HEK293 (cell line): ENCODE measurements at regions not wholly inside any gene's neighbourhood (a gene's known extent, or its start where the extent isn't known, plus 50 kb on each side); places are given as distances from the start of the nearest gene placed in this dataset.

Source experiments
- CTCF ChIA-PET: fragments of 350-600 bp; formaldehyde crosslinking; extraction: SDS; loops from one replicate; lab custom pipeline; 2021; ENCODE audit warnings: antibody characterized with exemption; lab: Yijun Ruan, JAX
- POLR2A ChIA-PET: fragments of 300-600 bp; formaldehyde crosslinking; extraction: SDS; loops from one replicate; lab custom pipeline; 2020; ENCODE audit warnings: antibody characterized with exemption, inconsistent platforms; lab: Yijun Ruan, JAX
- H3K27ac ChIP-seq: fragments of 200-500 bp; sonication (Bioruptor generic); 2 replicates; pipeline ENCODE4 v1.5.1; 2014; ENCODE audit warnings: low read depth, low read length, control low read depth, inconsistent platforms; ENCODE audit errors: extremely low read depth
- H3K36me3 ChIP-seq, 2 experiments: fragments of 200-500 bp in 1 of 2; sonication (Bioruptor generic) in 1 of 2; 1 replicate in 1 of 2; 2 replicates in 1 of 2; pipeline ENCODE4 v1.5.1; 2014 to 2017; ENCODE audit warnings: inconsistent platforms in 2 of 2, low read length in 2 of 2; ENCODE audit not compliant: control insufficient read depth in 2 of 2, insufficient read depth in 1 of 2
- H3K4me1 ChIP-seq: fragments of 200-500 bp; sonication (Bioruptor generic); 2 replicates; pipeline ENCODE4 v1.5.1; 2014; ENCODE audit warnings: mild to moderate bottlenecking, low read length, inconsistent platforms; ENCODE audit not compliant: control insufficient read depth, insufficient read depth
- H3K4me3 ChIP-seq: 2 replicates; pipeline ENCODE4 v1.5.1; 2011; ENCODE audit warnings: low read depth, mild to moderate bottlenecking, control low read depth, low read length, moderate library complexity
- H3K9me3 ChIP-seq: fragments of 200-500 bp; sonication (Bioruptor generic); 2 replicates; pipeline ENCODE4 v1.5.1; 2014; ENCODE audit warnings: low read depth, low read length, inconsistent platforms; ENCODE audit not compliant: control insufficient read depth, insufficient read depth
- ATF2 ChIP-seq: fragments of 450-650 bp; formaldehyde crosslinking; IDR thresholded peaks from 2 replicates; pipeline ENCODE4 v1.5.1; 2016; ENCODE audit warnings: missing biosample characterization, missing genetic modification characterization, low read depth
- CTCF ChIP-seq: fragments of 450-650 bp; formaldehyde crosslinking; IDR thresholded peaks from 2 replicates; pipeline ENCODE4 v1.5.1; 2016; ENCODE audit warnings: missing biosample characterization, missing genetic modification characterization
- GFI1B ChIP-seq: fragments of 450-650 bp; formaldehyde crosslinking; IDR thresholded peaks from 2 replicates; pipeline ENCODE4 v1.5.1; 2016; ENCODE audit warnings: missing biosample characterization, missing genetic modification characterization
- GLIS2 ChIP-seq: fragments of 450-650 bp; formaldehyde crosslinking; IDR thresholded peaks from 2 replicates; pipeline ENCODE4 v1.5.1; 2016; ENCODE audit warnings: missing biosample characterization, missing genetic modification characterization
- KLF9 ChIP-seq: fragments of 450-650 bp; formaldehyde crosslinking; IDR thresholded peaks from 2 replicates; pipeline ENCODE4 v1.5.1; 2016; ENCODE audit warnings: missing biosample characterization, missing genetic modification characterization, low read depth
- SP2 ChIP-seq: fragments of 450-650 bp; formaldehyde crosslinking; IDR thresholded peaks from 2 replicates; pipeline ENCODE4 v1.5.1; 2016; ENCODE audit warnings: missing biosample characterization, missing genetic modification characterization
- ZFHX2 ChIP-seq: fragments of 450-650 bp; formaldehyde crosslinking; conservative IDR thresholded peaks from 2 replicates; pipeline ENCODE4 v1.5.1; 2016; ENCODE audit warnings: missing biosample characterization, missing genetic modification characterization
- ZNF16 ChIP-seq: fragments of 450-650 bp; formaldehyde crosslinking; IDR thresholded peaks from 2 replicates; pipeline ENCODE4 v1.5.1; 2016; ENCODE audit warnings: low read depth, missing biosample characterization, missing genetic modification characterization
- ZNF202 ChIP-seq: fragments of 450-650 bp; formaldehyde crosslinking; IDR thresholded peaks from 2 replicates; pipeline ENCODE4 v1.5.1; 2016; ENCODE audit warnings: missing biosample characterization, missing genetic modification characterization, borderline replicate concordance
- ZNF266 ChIP-seq: fragments of 450-650 bp; formaldehyde crosslinking; IDR thresholded peaks from 2 replicates; pipeline ENCODE4 v1.5.1; 2016; ENCODE audit warnings: missing biosample characterization, missing genetic modification characterization, low read depth
- ZNF280D ChIP-seq: fragments of 450-650 bp; formaldehyde crosslinking; IDR thresholded peaks from 2 replicates; pipeline ENCODE4 v1.5.1; 2016; ENCODE audit warnings: missing biosample characterization, missing genetic modification characterization
- ZNF292 ChIP-seq: fragments of 450-650 bp; formaldehyde crosslinking; IDR thresholded peaks from 2 replicates; pipeline ENCODE4 v1.5.1; 2016; ENCODE audit warnings: low read depth, missing biosample characterization, missing genetic modification characterization, borderline replicate concordance
- ZNF521 ChIP-seq: fragments of 450-650 bp; formaldehyde crosslinking; IDR thresholded peaks from 2 replicates; pipeline ENCODE4 v1.5.1; 2017; ENCODE audit warnings: missing biosample characterization, mild to moderate bottlenecking, missing genetic modification characterization
- ZNF555 ChIP-seq: fragments of 450-650 bp; formaldehyde crosslinking; conservative IDR thresholded peaks from 2 replicates; pipeline ENCODE4 v1.5.1; 2017; ENCODE audit warnings: missing biosample characterization, mild to moderate bottlenecking, missing genetic modification characterization, inconsistent platforms
- ZNF580 ChIP-seq: fragments of 450-650 bp; formaldehyde crosslinking; IDR thresholded peaks from 2 replicates; pipeline ENCODE4 v1.5.1; 2016; ENCODE audit warnings: missing biosample characterization, missing genetic modification characterization
- ZNF629 ChIP-seq: fragments of 450-650 bp; formaldehyde crosslinking; IDR thresholded peaks from 2 replicates; pipeline ENCODE4 v1.5.1; 2017; ENCODE audit warnings: missing biosample characterization, missing genetic modification characterization
- ZNF692 ChIP-seq: fragments of 450-650 bp; formaldehyde crosslinking; IDR thresholded peaks from 2 replicates; pipeline ENCODE4 v1.5.1; 2016; ENCODE audit warnings: missing biosample characterization, missing genetic modification characterization
- ZNF785 ChIP-seq: fragments of 450-650 bp; formaldehyde crosslinking; IDR thresholded peaks from 2 replicates; pipeline ENCODE4 v1.5.1; 2016; ENCODE audit warnings: missing biosample characterization, missing genetic modification characterization
- ZNF843 ChIP-seq: fragments of 450-650 bp; formaldehyde crosslinking; IDR thresholded peaks from 2 replicates; pipeline ENCODE4 v1.5.1; 2016; ENCODE audit warnings: missing biosample characterization, missing genetic modification characterization
- ZXDB ChIP-seq: fragments of 450-650 bp; formaldehyde crosslinking; IDR thresholded peaks from 2 replicates; pipeline ENCODE4 v1.5.1; 2016; ENCODE audit warnings: missing biosample characterization, missing genetic modification characterization

GRCh38 chr5:126099077-126099476 lies 324.1 kb upstream of the GRAMD2B start:
- CTCF ChIA-PET = no interaction called here
- no peak for TF ChIP-seq CTCF (tag by site-specific recombination)
- no peak for TF ChIP-seq ZNF555 (tag by site-specific recombination)
- TF ChIP-seq ZNF580 = no peak
- TF ChIP-seq ZNF629 (tag by site-specific recombination) = no peak
- no peak for TF ChIP-seq SP2 (tag by site-specific recombination)
- no peak for TF ChIP-seq ZNF292 (tag by site-specific recombination)
- TF ChIP-seq ZNF16 (tag by site-specific recombination) = no peak
- TF ChIP-seq ZNF843 (tag by site-specific recombination) = no peak
- TF ChIP-seq ZNF521 (tag by site-specific recombination) = no peak
- TF ChIP-seq ZNF202 = no peak
- no peak for TF ChIP-seq ZNF785 (tag by site-specific recombination)
- no peak for TF ChIP-seq ZNF692 (tag by site-specific recombination)
- TF ChIP-seq, all 188 proteins: peak for 0
- H3K4me1 ChIP-seq = peaks cover 6% of the 10 kb centered on the region
- no peak overlapping the region for H3K4me3 ChIP-seq
- H3K27ac ChIP-seq = no peak overlapping the region
- no peaks in the 10 kb centered on the region for H3K36me3 ChIP-seq
- POLR2A ChIA-PET = no interaction called here
- H3K9me3 ChIP-seq = no peaks in the 10 kb centered on the region

GRCh38 chr5:126100767-126101166 lies 322.4 kb upstream of the GRAMD2B start:
- Histone ChIP-seq H3K27ac (no peak overlapping the region), H3K4me1 (peaks cover 20% of the 10 kb centered on the region), H3K36me3 (no peaks in the 10 kb centered on the region), H3K4me3 (no peak overlapping the region), H3K9me3 (no peaks in the 10 kb centered on the region)
- ChIA-PET CTCF (interaction anchor here (0.6 to 1.2 kb wide), 2 partner anchors 12 to 22 kb away, joined by 3 read pairs; no protein-coding TSS in a partner anchor), POLR2A (no interaction called here)
- TF ChIP-seq GLIS2 (tag by site-specific recombination) (no peak), ZFHX2 (tag by site-specific recombination) (peak; percentile 42; the same call in 1 of the 2 replicates)

GRCh38 chr5:126101901-126102300 lies 321.3 kb upstream of the GRAMD2B start:
- no peaks in the 10 kb centered on the region for H3K9me3 ChIP-seq
- H3K27ac ChIP-seq = no peak overlapping the region
- no peaks in the 10 kb centered on the region for H3K36me3 ChIP-seq
- no peak overlapping the region for H3K4me3 ChIP-seq
- ChIA-PET POLR2A (interaction anchor here (0.6 kb wide), 1 partner anchor 31 kb away, joined by 3 read pairs; no protein-coding TSS in a partner anchor), CTCF (interaction anchor here (0.9 to 1.2 kb wide), 2 partner anchors 13 to 25 kb away, joined by 3 read pairs; no protein-coding TSS in a partner anchor)
- H3K4me1 ChIP-seq = peaks cover 20% of the 10 kb centered on the region
- TF ChIP-seq ZNF280D (no peak), ZNF266 (tag by site-specific recombination) (no peak), KLF9 (tag by site-specific recombination) (no peak), ZXDB (tag by site-specific recombination) (no peak), ZNF580 (no peak), GFI1B (tag by site-specific recombination) (no peak), ATF2 (tag by site-specific recombination) (no peak)
